Left lobe of liver (tissue), 2 donors: ENCODE measurements at regions not wholly inside any gene's neighbourhood (a gene's known extent, or its start where the extent isn't known, plus 50 kb on each side); places are given as distances from the start of the nearest gene placed in this dataset.
"Not testable (repeated sequence)": the region's sequence is repeated elsewhere in the genome, so short reads cannot be mapped to it uniquely, and the experiment has no call there.

Experiments used
- ATAC-seq: fragments of 200-7000 bp; cut with Tn5 transposase; one replicate; pipeline ENCODE4 v1.9.1; 2020; ENCODE audit warnings: mild to moderate bottlenecking, moderate library complexity
- DNase-seq: peaks from one replicate; pipeline ENCODE4 v3.0.0-alpha.2; 2020; ENCODE audit warnings: low spot score
- donor health status: DM: no; HTN: no; CAD: no; lungs with moderate emphysema.
- donor health status: DM: no; HTN: yes; CAD: no.

DNA sequence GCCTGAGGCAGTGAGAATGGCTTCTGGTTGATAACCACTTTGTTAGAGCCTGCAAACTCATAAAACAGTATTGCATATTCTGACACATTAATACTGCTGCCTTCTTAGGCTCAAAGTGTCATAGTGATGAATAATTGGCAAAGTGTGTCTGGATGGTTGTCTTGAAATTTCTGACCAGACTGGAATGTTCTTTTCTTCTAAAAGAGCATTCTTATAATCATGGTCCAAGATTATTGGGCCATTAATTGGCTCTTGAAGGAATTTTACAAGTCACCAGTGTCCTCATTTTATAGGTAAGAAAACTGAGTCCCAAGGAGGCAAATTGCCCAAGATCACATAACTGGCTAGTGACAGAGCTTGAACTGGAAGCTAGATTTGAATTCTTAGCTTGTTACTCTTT, 111.7 kb downstream of the PCSK1 start:
- ATAC-seq (no peak), DNase-seq (no peak)

DNA sequence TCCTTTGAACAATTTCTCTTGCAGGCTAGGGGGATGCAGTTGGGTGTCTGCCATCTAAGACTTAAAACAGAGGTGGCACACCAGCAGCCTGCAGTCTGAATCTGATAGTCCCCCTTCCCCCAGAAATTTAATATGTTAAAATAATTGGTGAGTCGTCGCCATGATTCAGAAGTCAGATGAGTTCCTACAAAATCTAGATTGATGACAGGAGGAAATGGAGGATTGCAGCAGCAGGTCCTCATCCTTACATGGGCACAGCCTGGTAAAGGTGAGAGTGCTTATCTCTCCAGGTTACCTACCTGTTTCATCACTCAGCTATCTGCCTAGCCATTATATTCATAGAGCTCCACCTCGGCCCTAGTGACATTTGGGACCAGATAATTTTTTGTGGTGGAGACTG, 112.3 kb downstream of the PCSK1 start:
- no peak for ATAC-seq

GRCh38 chr5:96319981-96320739, 112.9 kb downstream of the PCSK1 start:
- DNase-seq, ATAC-seq: not testable (repeated sequence)

More for the DNA sequence above, 112.3 kb downstream of the PCSK1 start:
- DNase-seq: no peak

- no peak for DNase-seq
Observed at GRCh38 chr5:96318569-96319110, 114.4 kb downstream of the PCSK1 start.

DNA sequence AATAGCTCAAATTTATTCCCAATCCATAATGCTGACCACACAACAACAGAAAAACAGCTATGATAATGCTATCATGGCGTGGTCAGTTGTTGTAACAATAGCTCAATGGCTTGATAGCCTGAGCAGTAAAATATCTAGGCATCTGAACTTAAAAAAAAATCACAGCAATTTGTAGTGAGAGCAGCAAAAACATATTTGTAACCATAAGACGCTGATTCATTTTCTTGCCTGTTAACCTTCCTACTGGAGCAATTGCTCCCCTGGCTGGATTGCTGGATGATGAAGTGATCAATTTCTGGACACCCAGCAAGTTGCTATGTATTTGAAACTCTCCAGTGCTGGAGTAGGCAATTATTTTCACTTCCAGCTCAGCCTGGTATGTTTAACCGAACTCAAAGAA, 115.1 kb downstream of the PCSK1 start:
- DNase-seq (no peak), ATAC-seq (peak; percentile 15)

More at GRCh38 chr5:96318569-96319110, 114.4 kb downstream of the PCSK1 start:
- ATAC-seq: no peak

DNA sequence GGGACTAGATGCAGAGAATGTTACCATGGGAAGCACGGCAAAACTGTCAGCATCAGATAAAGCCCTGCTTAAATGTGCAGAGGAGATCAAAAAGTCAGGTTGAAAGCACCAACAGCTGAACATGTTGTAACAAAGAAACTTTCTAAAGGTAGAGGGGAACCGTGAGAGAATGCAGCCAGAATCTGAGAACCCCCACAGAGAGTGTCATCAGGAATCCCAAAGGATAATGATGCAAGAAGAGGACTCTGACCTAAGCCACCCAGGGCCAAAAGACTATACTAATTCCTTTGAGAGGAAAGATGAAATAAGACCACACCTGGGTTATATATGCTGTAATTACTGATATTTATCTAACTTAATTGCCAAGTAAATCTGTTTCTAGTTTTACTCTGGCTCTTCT, 116.6 kb downstream of the PCSK1 start:
- peak; percentile 87 for ATAC-seq
- DNase-seq: no peak

- ATAC-seq: peak; percentile 46
- DNase-seq: no peak
Observed at GRCh38 chr5:96316017-96316416, 117.0 kb downstream of the PCSK1 start.

- DNase-seq (no peak), ATAC-seq (no peak)
Observed at GRCh38 chr5:96315431-96315830, 117.6 kb downstream of the PCSK1 start.

DNA sequence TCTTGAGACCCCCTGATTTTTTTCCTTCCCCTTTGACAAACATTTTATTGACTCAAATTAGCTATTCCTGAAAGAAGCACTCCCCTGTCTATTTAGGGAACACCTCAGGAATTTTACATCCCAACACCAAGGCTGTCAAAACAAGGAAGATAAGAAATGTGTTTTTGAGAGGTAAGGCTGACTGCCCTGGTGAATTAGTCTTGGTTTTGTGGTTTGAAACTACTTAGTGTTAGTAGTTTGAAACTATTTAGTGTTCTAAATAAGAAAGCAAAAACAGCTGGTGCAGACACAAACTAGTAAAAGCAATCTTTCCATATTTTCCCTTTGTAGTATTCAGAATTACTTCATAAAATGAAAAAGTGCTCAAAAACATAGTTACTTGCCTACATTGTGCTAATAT, 120.7 kb downstream of the PCSK1 start:
- no peak for ATAC-seq
- DNase-seq: no peak

DNA sequence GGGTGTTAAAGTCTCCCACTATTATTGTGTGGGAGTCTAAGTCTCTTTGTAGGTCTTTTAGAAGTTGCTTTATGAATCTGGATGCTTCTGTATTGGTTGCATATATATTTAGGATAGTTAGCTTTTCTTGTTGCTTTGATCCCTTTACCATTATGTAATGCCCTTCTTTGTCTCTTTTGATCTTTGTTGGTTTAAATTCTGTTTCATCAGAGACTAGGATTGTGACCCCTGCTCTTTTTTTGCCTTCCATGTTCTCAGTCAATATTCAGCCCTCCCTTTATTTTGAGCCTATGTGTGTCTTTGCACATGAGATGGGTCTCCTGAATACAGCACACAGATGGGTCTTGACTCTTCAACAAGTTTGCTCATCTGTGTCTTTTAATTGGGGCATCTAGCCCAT, 126.0 kb downstream of the PCSK1 start:
- not testable (repeated sequence) for ATAC-seq, DNase-seq

- no peak for ATAC-seq
- no peak for DNase-seq
Observed at GRCh38 chr5:96302174-96302738, 130.8 kb downstream of the PCSK1 start.

DNA sequence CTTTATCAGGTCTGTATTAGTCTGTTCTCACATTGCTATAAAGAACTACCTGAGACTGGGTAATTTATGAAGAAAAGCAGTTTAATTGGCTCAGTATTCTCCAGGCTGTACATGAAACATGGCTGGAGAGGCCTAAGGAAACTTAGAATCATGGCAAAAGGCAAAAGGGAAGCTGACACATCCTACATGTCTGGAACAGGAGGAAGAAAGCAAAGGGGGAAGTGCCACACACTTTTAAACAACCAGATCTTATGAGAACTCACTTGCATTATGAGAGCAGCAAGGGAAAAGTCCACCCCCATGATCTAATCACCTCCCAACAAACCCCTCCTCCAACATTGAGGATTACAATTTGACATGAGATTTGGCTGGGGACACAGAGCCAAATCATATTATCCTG, 132.1 kb downstream of the PCSK1 start:
- DNase-seq: no peak
- ATAC-seq: no peak

DNA sequence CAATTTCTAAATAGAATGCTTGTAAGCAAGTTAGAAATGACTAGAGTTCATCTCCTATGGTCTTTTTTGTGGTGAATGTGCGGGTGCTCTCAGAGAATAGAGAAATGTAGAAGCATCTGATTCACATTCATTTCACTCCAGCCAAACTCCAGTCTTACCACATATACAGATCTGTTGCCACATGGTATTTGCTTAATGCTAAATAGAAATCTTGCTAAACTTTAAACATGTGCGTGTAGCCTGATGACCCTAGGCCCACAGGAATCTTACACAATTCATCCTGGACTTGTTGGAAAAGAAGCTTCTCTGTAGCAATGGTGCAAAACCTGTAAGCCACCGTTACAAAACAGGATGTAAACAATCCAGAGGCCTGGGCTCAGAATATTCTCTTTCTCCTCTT, 135.2 kb downstream of the PCSK1 start:
- peak; percentile 67 for ATAC-seq
- DNase-seq: peak; percentile 73

- ATAC-seq (peak; percentile 27), DNase-seq (no peak)
Observed at GRCh38 chr5:96297290-96297689, 135.8 kb downstream of the PCSK1 start.

DNA sequence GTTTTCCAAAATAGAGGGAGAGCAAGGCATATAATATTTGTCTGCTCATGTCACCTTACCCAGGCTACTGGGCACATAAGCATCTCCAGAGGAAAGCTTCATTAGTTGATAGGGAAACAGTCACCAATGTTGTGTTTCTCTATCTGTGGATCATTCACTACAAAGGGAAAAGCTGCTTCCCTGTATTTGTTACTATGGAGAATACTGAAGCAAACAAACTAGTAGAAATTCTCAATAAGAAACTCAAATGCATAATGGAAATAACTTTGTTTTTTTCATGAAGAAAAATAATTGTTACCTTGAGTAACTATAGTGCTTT, 138.2 kb downstream of the PCSK1 start:
- ATAC-seq: no peak

DNA sequence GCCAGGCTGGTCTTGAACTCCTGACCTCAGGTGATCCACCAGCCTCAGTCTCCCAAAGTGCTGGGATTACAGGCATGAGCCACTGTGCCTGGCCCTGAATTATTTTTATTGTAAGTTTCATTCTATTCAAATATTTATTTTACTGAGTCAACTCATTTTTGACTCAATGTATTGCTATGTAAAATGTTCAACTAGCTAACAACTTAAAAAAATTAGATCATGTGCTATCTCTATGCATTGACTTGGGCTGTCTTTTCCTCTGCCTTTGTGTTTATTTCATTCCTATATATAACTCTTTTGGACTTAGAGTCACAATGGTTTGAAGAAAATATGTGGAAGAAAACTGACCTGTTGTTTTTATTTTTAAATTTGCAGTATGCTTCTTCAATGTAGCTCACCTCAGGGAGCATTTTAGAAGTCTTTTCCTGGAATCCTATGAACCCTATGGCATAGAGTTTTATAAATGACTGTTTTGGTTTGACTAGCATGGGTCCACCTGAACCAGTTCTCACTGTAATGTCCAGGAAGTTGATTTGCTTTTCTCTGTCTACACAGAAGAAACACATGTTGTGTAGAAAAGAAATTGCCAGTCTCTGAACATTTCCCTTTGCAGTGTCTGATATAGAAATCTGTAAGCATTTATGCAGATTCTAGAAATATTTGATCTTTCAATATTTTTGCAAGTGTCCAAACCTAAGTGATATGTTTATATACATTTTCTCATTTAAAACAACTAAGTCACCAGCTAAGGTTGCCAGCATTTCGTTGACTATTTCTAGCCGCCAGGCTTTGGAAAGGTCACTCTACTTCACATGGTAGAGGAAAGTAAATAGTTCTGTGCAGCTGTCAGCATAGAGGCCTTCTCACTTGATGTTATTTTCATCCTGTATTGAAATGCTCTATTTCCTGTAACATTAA, 138.8 kb downstream of the PCSK1 start:
- ATAC-seq (peak; percentile 52), DNase-seq (no peak)

More for the DNA sequence above, 138.2 kb downstream of the PCSK1 start:
- no peak for DNase-seq

- ATAC-seq (peak; percentile 70), DNase-seq (peak; percentile 89)
Observed at GRCh38 chr5:96292582-96293247, 140.3 kb downstream of the PCSK1 start.

GRCh38 chr5:96289287-96289686, 143.8 kb downstream of the PCSK1 start:
- ATAC-seq, DNase-seq: not testable (repeated sequence)

DNA sequence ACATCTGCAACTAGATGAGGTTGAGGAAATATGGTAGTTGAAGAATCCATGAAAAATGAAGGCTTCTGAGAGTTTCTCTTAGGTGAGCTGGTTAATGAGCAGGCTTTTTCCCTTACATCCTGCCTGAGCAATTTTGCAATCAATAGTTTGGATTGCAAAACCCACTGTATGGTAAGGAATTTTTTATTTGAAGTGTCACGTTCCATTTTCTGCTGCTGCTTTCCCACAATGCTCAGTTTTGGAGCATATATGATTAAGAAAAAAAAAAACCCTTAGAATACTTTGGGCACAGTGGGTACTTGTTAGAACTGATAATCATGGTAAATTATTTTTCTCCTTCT, 144.2 kb downstream of the PCSK1 start:
- ATAC-seq (no peak), DNase-seq (no peak)

GRCh38 chr5:96288166-96288844, 144.7 kb downstream of the PCSK1 start:
- no peak for DNase-seq
- ATAC-seq: peak; percentile 23
